Fibroblast of pulmonary artery (primary cell): ENCODE measurements at regions not wholly inside any gene's neighbourhood (a gene's known extent, or its start where the extent isn't known, plus 50 kb on each side); places are given as distances from the start of the nearest gene placed in this dataset.

ENCODE experiments used
- DNase-seq: peaks from one replicate; pipeline ENCODE4 v3.0.0-alpha.2; 2010; ENCODE audit warnings: low read depth
- H3K4me3 ChIP-seq: replicated peaks from 2 replicates; pipeline ENCODE4 v1.5.1; 2011; ENCODE audit warnings: low read depth, mild to moderate bottlenecking, control low read depth, low read length, moderate library complexity
- TF ChIP-seq, protein P1 (sequence below): IDR thresholded peaks from 2 replicates; pipeline ENCODE4 v1.5.1; 2011; ENCODE audit warnings: mild to moderate bottlenecking, control low read depth, low read length, inconsistent platforms; ENCODE audit errors: missing control alignments

DNA sequence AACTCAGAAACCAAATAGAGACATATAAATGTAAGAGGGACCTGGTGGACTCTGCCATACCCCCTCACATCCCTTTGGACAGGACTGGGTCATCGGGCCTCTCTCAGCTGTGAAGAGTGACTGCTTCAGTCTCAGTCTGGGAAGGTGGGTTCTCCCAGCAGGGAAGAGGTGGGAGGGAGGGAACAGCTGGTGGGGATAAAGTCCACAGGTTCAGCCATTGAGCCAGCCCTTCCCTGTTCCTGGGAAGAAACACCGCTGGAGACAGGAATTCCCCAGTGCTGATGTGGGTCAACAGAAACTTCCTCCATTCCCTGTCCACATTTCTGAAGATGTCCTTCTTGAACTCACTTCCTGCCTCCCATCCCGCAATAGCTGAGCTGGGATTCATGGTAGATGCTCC, 209.2 kb upstream of the PMEPA1 start:
- TF ChIP-seq, protein P1, sequence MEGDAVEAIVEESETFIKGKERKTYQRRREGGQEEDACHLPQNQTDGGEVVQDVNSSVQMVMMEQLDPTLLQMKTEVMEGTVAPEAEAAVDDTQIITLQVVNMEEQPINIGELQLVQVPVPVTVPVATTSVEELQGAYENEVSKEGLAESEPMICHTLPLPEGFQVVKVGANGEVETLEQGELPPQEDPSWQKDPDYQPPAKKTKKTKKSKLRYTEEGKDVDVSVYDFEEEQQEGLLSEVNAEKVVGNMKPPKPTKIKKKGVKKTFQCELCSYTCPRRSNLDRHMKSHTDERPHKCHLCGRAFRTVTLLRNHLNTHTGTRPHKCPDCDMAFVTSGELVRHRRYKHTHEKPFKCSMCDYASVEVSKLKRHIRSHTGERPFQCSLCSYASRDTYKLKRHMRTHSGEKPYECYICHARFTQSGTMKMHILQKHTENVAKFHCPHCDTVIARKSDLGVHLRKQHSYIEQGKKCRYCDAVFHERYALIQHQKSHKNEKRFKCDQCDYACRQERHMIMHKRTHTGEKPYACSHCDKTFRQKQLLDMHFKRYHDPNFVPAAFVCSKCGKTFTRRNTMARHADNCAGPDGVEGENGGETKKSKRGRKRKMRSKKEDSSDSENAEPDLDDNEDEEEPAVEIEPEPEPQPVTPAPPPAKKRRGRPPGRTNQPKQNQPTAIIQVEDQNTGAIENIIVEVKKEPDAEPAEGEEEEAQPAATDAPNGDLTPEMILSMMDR, result no peak
- no peak for DNase-seq

DNA sequence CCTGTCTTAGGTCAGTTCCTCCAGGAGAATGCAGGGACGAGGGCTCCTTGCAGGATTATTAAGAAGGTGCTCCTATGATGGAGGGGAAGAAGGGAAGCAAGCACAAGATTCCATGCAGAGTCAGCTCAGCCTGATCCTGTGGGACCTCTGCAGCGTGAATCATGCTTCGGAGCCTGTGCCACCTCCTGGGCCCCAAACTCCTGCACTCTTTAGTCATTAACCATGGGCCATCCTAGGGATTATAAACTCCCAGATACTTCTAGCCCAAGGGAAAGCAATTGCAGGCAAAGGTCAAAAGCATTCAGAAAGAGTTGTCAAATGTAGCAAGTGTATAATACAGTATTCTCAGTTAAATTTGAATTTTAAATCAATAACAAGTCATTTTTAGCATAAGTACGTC, 208.7 kb upstream of the PMEPA1 start:
- no peak overlapping the region for H3K4me3 ChIP-seq
- TF ChIP-seq, protein P1, result no peak
- no peak for DNase-seq

More for the DNA sequence above, 209.2 kb upstream of the PMEPA1 start:
- H3K4me3 ChIP-seq, result no peak overlapping the region

DNA sequence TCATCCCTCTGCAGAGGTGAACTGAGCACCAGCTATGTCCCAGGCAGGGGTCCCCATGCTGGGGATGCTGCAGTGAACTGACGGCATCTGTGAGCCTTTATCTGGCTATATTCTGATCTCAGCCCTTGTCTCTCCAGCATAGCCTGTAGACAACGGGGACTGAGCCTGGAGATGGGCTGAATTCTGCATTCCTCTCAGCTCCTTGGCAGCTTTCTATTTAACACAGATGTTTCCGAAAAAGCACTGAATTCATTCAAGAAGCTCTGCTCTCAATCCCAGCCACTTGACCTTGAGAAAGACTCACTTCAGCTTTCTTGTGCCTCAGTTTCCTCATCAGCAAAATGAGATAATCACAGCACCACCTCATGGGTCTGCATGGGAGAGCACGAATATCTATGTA, 204.4 kb upstream of the PMEPA1 start:
- TF ChIP-seq, protein P1, result no peak

DNA sequence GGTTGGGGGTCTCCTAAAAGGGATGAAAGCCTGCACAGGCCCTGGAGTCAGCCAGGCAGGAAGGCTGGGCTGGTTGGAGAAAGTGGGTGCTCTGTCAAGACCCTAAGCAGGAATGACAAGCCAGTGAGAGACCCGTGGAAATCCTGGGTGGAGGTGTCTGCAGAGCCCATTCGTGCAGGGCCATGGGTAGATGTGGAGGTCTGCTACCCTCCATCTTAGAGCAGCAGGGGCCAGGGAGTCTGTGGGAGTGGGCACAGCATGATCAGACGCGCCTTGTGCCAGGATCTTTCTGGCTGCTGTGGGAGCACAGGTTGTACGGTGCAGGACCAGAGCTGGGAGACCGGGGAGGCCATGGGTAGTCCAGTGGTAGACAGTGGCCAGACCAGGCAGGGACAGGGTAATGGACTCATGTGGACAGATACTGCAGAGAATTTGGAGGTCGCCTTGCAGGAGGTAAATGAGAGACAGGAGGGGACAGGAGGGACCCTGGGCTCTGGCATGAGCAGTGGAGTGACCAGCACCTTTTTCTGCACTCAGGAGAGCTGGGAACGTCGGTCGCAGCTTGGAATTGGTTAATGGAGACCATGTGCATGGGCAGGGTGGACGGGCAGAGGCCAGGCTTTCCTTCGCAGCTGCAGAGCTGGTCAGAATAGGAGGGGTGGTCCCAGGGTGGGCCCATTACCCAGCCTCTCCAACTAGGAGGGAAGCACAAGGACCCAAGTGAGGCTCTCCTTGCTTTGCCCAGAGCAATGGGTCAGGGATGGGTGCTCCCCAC, 203.5 kb upstream of the PMEPA1 start:
- no peak for DNase-seq
- TF ChIP-seq, protein P1, result no peak
- no peak overlapping the region for H3K4me3 ChIP-seq

More for the DNA sequence above, 204.4 kb upstream of the PMEPA1 start:
- no peak overlapping the region for H3K4me3 ChIP-seq
- DNase-seq, result no peak

DNA sequence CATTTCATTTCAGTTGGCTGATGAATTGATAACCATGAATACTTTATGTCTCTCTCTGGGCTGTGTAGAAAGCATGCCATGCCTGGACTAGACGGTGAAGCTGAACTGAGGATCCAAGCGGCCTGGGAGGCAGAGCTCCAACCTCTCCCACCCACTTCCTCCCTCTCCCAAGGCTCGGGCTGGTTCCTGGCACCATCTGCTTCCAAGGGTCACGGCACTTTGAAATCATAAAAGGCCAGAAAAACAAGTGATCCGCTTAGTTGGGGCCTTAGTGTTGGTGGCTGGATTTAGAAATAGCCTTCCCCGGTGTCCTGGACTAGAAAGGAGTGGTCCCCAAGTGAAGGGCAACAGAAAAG, 202.4 kb upstream of the PMEPA1 start:
- H3K4me3 ChIP-seq, result no peak overlapping the region
- DNase-seq, result no peak
- TF ChIP-seq, protein P1, result no peak

DNA sequence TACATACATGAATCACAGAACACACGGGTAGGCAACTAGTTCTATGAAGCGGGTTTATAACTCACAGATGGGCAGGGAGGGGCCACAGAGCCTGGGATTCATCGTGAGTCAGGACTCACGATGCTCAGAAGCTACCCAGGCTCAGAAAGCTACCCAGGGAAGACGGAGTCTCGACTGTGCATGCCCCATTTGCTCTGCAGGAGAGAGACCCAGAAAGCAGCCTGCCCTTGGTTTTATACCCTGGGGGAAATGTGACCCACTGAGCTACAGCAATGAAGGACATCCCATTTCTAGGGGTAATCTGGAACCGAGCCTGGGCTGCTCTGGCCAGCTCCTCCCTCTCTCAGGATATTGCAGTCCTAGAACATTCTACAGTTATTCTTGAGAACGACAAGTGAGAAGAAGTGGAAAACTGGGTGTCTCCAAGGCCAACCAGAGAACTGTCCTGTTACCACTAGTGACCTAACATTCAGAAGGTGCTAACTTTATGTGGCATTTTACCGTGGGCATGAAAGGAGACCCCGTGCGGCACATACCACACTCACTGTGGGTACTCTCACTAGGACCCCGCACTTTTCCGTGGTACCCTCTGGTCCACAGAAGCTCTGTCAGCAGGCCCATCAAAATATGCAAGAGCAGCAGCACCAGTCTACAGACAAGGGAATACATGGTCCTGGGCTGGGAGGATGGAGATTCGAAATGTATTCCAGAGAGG, 201.9 kb upstream of the PMEPA1 start:
- DNase-seq, result no peak
- no peak overlapping the region for H3K4me3 ChIP-seq
- TF ChIP-seq, protein P1, result no peak
